AG09309 (cell line): ENCODE measurements at regions not wholly inside any gene's neighbourhood (a gene's known extent, or its start where the extent isn't known, plus 50 kb on each side); places are given as distances from the start of the nearest gene placed in this dataset.

Experiments used
- DNase-seq: peaks from one replicate; pipeline ENCODE4 v3.0.0-alpha.2; 2010; ENCODE audit warnings: low read depth
- H3K4me3 ChIP-seq: 2 replicates; pipeline ENCODE4 v1.5.1; 2011; ENCODE audit warnings: mild to moderate bottlenecking, low read depth, low read length, moderate library complexity; ENCODE audit not compliant: control insufficient read depth
- TF ChIP-seq, protein P1 (sequence below): IDR thresholded peaks from 2 replicates; pipeline ENCODE4 v1.5.1; 2011; ENCODE audit warnings: mild to moderate bottlenecking, low read depth, low read length, inconsistent platforms; ENCODE audit not compliant: insufficient read depth, control insufficient read depth; ENCODE audit errors: missing control alignments

DNA sequence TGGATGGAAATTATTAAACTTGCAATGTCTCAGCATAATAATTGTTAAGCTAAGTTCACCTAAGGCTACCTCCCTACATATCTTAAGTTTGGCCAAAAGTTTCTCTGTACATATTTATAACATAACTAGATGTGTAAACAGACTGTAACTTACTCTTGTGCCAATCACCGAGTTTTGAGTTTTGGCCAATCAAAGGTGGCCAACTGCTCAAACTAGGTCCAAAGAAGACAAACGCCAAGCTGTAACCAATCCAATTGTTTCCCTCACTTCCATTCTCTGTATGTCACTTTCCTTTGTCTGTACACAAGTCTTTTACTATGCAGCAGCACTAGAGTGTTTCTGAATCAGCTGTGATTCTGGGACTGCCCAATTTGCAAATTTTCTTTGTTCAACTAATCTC is 197.8 kb downstream of the LYPLAL1 start:
- H3K4me3 ChIP-seq, result no peak overlapping the region
- TF ChIP-seq, protein P1, sequence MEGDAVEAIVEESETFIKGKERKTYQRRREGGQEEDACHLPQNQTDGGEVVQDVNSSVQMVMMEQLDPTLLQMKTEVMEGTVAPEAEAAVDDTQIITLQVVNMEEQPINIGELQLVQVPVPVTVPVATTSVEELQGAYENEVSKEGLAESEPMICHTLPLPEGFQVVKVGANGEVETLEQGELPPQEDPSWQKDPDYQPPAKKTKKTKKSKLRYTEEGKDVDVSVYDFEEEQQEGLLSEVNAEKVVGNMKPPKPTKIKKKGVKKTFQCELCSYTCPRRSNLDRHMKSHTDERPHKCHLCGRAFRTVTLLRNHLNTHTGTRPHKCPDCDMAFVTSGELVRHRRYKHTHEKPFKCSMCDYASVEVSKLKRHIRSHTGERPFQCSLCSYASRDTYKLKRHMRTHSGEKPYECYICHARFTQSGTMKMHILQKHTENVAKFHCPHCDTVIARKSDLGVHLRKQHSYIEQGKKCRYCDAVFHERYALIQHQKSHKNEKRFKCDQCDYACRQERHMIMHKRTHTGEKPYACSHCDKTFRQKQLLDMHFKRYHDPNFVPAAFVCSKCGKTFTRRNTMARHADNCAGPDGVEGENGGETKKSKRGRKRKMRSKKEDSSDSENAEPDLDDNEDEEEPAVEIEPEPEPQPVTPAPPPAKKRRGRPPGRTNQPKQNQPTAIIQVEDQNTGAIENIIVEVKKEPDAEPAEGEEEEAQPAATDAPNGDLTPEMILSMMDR, result no peak
- no peak for DNase-seq

DNA sequence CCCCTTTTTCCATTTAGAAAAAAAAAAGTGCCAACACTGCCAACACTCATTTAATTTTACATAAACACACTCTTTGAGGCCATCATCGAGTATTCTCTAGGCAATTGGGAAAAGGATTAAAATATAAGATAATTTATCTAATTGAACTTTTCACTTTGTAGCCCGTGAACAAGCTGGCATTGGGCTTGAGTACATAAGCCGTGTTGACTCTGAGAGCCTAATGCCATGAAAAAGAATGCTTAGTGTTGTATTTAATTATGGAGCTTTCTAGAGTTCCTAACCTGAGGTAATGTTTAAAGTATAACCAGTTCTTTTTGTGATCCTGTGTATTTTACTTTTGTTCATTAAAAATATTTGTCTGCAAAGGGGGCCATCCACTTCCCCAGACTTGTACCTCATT is 193.8 kb downstream of the LYPLAL1 start:
- TF ChIP-seq, protein P1, result no peak
- H3K4me3 ChIP-seq, result no peak overlapping the region
- DNase-seq, result no peak

DNA sequence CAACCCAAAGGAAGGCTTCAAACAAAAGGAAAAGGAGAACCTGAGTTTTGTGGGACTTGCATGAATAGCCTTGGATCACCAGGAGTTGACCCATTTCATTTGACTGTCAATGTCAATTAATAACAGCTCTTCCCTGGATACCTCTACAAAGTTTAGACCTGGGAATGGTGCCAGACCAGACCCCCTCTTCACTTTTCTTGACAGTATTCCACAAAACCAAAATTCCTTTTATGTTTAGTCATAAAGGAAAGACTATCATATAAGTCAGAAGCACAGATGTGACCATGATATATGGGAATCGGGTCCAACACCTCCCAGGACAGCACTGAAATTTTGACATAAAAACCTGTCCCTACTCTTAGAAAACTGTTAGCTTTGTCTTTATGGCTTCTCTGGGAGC is 191.8 kb downstream of the LYPLAL1 start:
- TF ChIP-seq, protein P1, result no peak
- no peak overlapping the region for H3K4me3 ChIP-seq
- DNase-seq, result no peak

DNA sequence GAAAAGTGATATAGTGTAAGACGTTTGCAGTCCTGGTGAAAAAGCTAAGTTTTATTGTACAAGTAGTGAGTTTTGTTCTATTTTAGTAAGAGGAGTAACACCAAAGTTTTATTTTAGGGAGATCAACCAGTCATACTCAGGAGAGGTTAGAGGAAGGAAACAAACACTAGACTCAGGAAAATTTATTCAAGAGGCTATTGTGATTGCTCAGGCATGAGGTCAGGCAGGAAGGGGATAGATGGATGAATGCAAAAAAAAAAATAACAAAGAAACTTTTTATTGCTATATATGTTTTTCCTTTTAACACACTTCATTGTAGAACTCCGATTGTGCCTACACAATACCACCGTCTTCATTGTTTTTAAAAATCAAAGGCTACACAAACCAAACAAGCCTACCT is 189.0 kb downstream of the LYPLAL1 start:
- no peak for DNase-seq
- no peak overlapping the region for H3K4me3 ChIP-seq
- TF ChIP-seq, protein P1, result no peak

DNA sequence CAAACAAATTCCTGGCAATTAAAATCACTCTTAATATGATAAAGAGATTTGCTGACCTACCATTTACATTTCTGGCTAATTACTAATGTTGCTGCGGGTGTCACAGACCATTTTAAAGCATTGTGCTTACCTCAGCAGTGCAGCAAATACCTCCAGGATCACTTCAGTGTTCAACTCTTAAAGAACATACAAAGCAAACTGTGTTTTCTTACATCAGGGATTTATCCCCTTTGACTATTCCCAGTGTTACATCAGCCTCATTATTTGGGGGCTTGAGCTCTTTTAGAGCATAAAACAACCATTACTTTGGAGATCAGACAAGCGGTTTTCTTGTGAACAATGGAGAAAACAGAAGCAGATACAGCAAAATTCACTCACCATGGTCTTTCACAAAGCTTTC is 185.4 kb downstream of the LYPLAL1 start:
- no peak overlapping the region for H3K4me3 ChIP-seq
- DNase-seq, result no peak
- TF ChIP-seq, protein P1, result no peak

DNA sequence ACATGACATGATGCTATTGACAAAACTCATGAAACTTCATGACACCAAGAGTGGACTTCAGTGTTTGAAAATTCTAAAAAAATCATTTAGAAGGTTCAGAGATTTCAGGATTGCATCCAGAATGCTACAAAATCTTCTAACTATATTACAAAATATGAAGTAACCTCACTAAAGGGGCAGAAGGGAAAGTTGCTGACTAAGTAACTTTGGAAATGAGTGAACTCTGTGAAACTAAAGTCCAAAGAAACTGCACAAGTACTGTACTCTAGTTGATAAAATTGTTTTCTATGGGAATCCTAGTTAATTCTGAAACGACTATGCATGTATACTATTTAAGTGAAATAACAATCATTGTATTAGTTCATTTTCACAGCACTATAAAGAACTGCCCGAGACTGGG is 184.4 kb downstream of the LYPLAL1 start:
- TF ChIP-seq, protein P1, result no peak

DNA sequence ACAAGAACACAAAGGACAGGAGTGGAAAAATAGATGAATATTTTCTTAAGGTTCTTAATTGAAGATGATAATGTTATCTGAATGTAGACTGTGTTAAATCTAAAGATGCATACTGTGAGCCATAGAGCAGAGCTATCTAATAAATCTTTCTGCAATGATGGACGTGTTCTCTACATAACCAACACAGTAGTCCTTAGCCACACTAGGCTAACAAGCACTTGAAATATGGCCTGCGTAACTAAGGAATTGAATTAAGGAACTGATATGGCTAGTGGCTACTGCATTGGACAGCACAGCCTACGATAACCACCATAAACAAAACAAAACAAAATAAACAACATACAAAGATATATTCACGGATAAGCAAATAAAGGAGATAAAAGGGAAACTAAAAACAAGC is 181.3 kb downstream of the LYPLAL1 start:
- H3K4me3 ChIP-seq, result no peak overlapping the region
- no peak for DNase-seq
- TF ChIP-seq, protein P1, result no peak

More for the DNA sequence above, 184.4 kb downstream of the LYPLAL1 start:
- DNase-seq, result no peak
- no peak overlapping the region for H3K4me3 ChIP-seq
